Upper lobe of left lung (tissue), 6 donors: ENCODE measurements at regions not wholly inside any gene's neighbourhood (a gene's known extent, or its start where the extent isn't known, plus 50 kb on each side); places are given as distances from the start of the nearest gene placed in this dataset.

Source experiments
- ATAC-seq, 2 donors: fragments of 200-7000 bp; cut with Tn5 transposase; one replicate each; pipeline ENCODE4 v1.9.1; 2022; ENCODE audit warnings: mild to moderate bottlenecking in 2 of 2, moderate library complexity in 2 of 2; ENCODE audit not compliant: low FRiP score in 2 of 2
- DNase-seq, 2 donors: peaks; one replicate each; pipeline ENCODE4 v3.0.0-alpha.2; 2019 to 2020
- H3K27ac ChIP-seq, 4 donors: fragments of 200-600 bp; sonication (generic); one replicate each; pipeline ENCODE4 v1.5.1; 2016 to 2019
- H3K27me3 ChIP-seq, 4 donors: fragments of 200-600 bp; sonication (generic); one replicate each; pipeline ENCODE4 v1.5.1; 2017 to 2019
- H3K36me3 ChIP-seq, 4 donors: fragments of 200-600 bp; sonication (generic); one replicate each; pipeline ENCODE4 v1.5.1; 2016 to 2019
- H3K4me1 ChIP-seq, 4 donors: fragments of 200-600 bp; sonication (generic); one replicate each; pipeline ENCODE4 v1.5.1; 2018 to 2019
- H3K4me3 ChIP-seq, 4 donors: fragments of 200-600 bp; sonication (generic); one replicate each; pipeline ENCODE4 v1.5.1; 2017 to 2019; ENCODE audit warnings: mild to moderate bottlenecking in 2 of 4, moderate library complexity in 1 of 4
- H3K9me3 ChIP-seq, 4 donors: fragments of 200-600 bp; sonication (generic); one replicate each; pipeline ENCODE4 v1.5.1; 2018 to 2019
- CTCF ChIP-seq, 6 experiments: fragments of 450-650 bp in 4 of 6; fragments of 200-600 bp in 2 of 6; sonication (generic) in 2 of 6; IDR thresholded peaks; one replicate each; pipeline ENCODE4 v1.5.1; 2016 to 2019; ENCODE audit warnings: antibody characterized with exemption in 6 of 6
- EP300 ChIP-seq, 4 donors: sonication (generic); formaldehyde crosslinking; IDR thresholded peaks; one replicate each; pipeline ENCODE4 v1.5.1; 2017; ENCODE audit warnings: antibody characterized with exemption in 4 of 4, control low read depth in 2 of 4
- POLR2A ChIP-seq, 4 donors: fragments of 450-650 bp; IDR thresholded peaks; one replicate each; pipeline ENCODE4 v1.5.1; 2016 to 2017; ENCODE audit warnings: antibody characterized with exemption in 4 of 4, mild to moderate bottlenecking in 2 of 4
- POLR2AphosphoS5 ChIP-seq, 2 donors: sonication (generic); formaldehyde crosslinking; IDR thresholded peaks; one replicate each; pipeline ENCODE4 v1.5.1; 2017; ENCODE audit warnings: antibody characterized with exemption in 2 of 2
- WGBS, 2 donors: methylation state at CpG; one replicate each; pipeline ENCODE4 v1.1.5; 2017 to 2018; 5-methylcytosine and 5-hydroxymethylcytosine counted together
- donor health status: DM: no; HTN: no; CAD: no; lungs with moderate emphysema.
- donor health status: DM: no; HTN: yes; CAD: no; lungs with severe emphysema.

GRCh38 chr14:38500125-38500524, 244.2 kb upstream of the CLEC14A start:
- Histone ChIP-seq H3K4me3 (no peak overlapping the region), H3K27ac (no peak overlapping the region), H3K36me3 (no peaks in the 10 kb centered on the region), H3K9me3 (no peaks in the 10 kb centered on the region), H3K4me1 (no peaks in the 10 kb centered on the region), H3K27me3 (no peaks in the 10 kb centered on the region)
- TF ChIP-seq POLR2A (IDR thresholded peaks at IDR 0.05) (no peak), POLR2AphosphoS5 (IDR thresholded peaks at IDR 0.05) (no peak), EP300 (IDR thresholded peaks at IDR 0.05) (no peak), CTCF (IDR thresholded peaks at IDR 0.05) (no peak)
- ATAC-seq: no peak
- no peak for DNase-seq

- ATAC-seq: no peak
- 72 to 74% methylated on average over 1 of the region's 1 CpG for WGBS, 2 donors
Measured at GRCh38 chr14:38496092-38496491, 240.2 kb upstream of the CLEC14A start.

GRCh38 chr14:38490273-38490672, 234.4 kb upstream of the CLEC14A start:
- DNase-seq (no peak), ATAC-seq (no peak)
- H3K4me3 ChIP-seq: no peak overlapping the region
- H3K27ac ChIP-seq: no peak overlapping the region
- no peaks in the 10 kb centered on the region for H3K36me3 ChIP-seq
- H3K27me3 ChIP-seq: no peaks in the 10 kb centered on the region
- TF ChIP-seq EP300 (IDR thresholded peaks at IDR 0.05) (no peak), POLR2AphosphoS5 (IDR thresholded peaks at IDR 0.05) (no peak), CTCF (IDR thresholded peaks at IDR 0.05) (no peak), POLR2A (IDR thresholded peaks at IDR 0.05) (no peak)
- no peaks in the 10 kb centered on the region for H3K4me1 ChIP-seq
- peaks cover 0 to 3% (median 0%) of the 10 kb centered on the region in 4 donors for H3K9me3 ChIP-seq

More at GRCh38 chr14:38496092-38496491, 240.2 kb upstream of the CLEC14A start:
- Histone ChIP-seq H3K9me3 (peaks cover 0 to 3% (median 0%) of the 10 kb centered on the region in 4 donors), H3K36me3 (no peaks in the 10 kb centered on the region), H3K4me1 (no peaks in the 10 kb centered on the region), H3K4me3 (no peak overlapping the region), H3K27ac (no peak overlapping the region), H3K27me3 (no peaks in the 10 kb centered on the region)
- DNase-seq: no peak
- no peak for TF ChIP-seq POLR2A (IDR thresholded peaks at IDR 0.05)
- no peak for TF ChIP-seq POLR2AphosphoS5 (IDR thresholded peaks at IDR 0.05)

GRCh38 chr14:38485026-38485425, 229.1 kb upstream of the CLEC14A start:
- no peaks in the 10 kb centered on the region for H3K36me3 ChIP-seq
- H3K27me3 ChIP-seq: no peaks in the 10 kb centered on the region
- no peak overlapping the region for H3K4me3 ChIP-seq
- H3K4me1 ChIP-seq: peaks cover 0 to 4% (median 0%) of the 10 kb centered on the region in 4 donors
- TF ChIP-seq EP300 (IDR thresholded peaks at IDR 0.05): no peak
- no peak for TF ChIP-seq CTCF (IDR thresholded peaks at IDR 0.05)
- no peak for TF ChIP-seq POLR2A (IDR thresholded peaks at IDR 0.05)
- TF ChIP-seq POLR2AphosphoS5 (IDR thresholded peaks at IDR 0.05): no peak
- no peak overlapping the region for H3K27ac ChIP-seq
- WGBS, 2 donors: 65 to 68% methylated on average over 2 of the region's 2 CpGs
- DNase-seq (no peak), ATAC-seq (no peak)
- no peaks in the 10 kb centered on the region for H3K9me3 ChIP-seq

- no peaks in the 10 kb centered on the region for H3K36me3 ChIP-seq
- H3K4me1 ChIP-seq: peaks cover 0 to 4% (median 0%) of the 10 kb centered on the region in 4 donors
- no peak overlapping the region for H3K4me3 ChIP-seq
- ATAC-seq: peak; percentile 44 to 74
- no peak overlapping the region for H3K27ac ChIP-seq
- TF ChIP-seq CTCF (IDR thresholded peaks at IDR 0.05): no peak
- TF ChIP-seq POLR2AphosphoS5 (IDR thresholded peaks at IDR 0.05): no peak
- TF ChIP-seq EP300 (IDR thresholded peaks at IDR 0.05): no peak
- TF ChIP-seq POLR2A (IDR thresholded peaks at IDR 0.05): no peak
- H3K9me3 ChIP-seq: peaks cover 0 to 15% (median 5%) of the 10 kb centered on the region in 4 donors
- H3K27me3 ChIP-seq: peaks cover 0 to 3% (median 0%) of the 10 kb centered on the region in 4 donors
- WGBS, 2 donors: 45 to 68% methylated on average over 2 of the region's 2 CpGs
- DNase-seq: peak in 1 of 2 donors; percentile 73
Measured at GRCh38 chr14:38481952-38482678, 226.2 kb upstream of the CLEC14A start.
